GM12878 (cell line): ENCODE measurements at regions not wholly inside any gene's neighbourhood (a gene's known extent, or its start where the extent isn't known, plus 50 kb on each side); places are given as distances from the start of the nearest gene placed in this dataset.

ENCODE experiments used
- CEBPB ChIP-seq, 2 experiments: fragments of 150-350 bp in 1 of 2; IDR thresholded peaks; 2 replicates each; pipeline ENCODE4 v1.6.1; 2012 to 2014; ENCODE audit warnings: low read depth in 2 of 2, low read length in 2 of 2, borderline replicate concordance in 1 of 2, inconsistent platforms in 1 of 2
- CTCF ChIP-seq, 3 experiments: IDR thresholded peaks in 2 of 3; conservative IDR thresholded peaks in 1 of 3; 2 replicates each; pipeline ENCODE4 v1.5.1; 2011; ENCODE audit warnings: low read depth in 3 of 3, low read length in 3 of 3, mild to moderate bottlenecking in 3 of 3, control low read depth in 2 of 3, moderate library complexity in 2 of 3, inconsistent platforms in 1 of 3, mixed read lengths in 1 of 3; ENCODE audit not compliant: control insufficient read depth in 2 of 3, insufficient read depth in 1 of 3; ENCODE audit errors: extremely low read depth in 1 of 3
- ESRRA ChIP-seq: IDR thresholded peaks from 2 replicates; pipeline ENCODE4 v1.6.1; 2012; ENCODE audit warnings: mild to moderate bottlenecking, low read length, improper control_type of control experiment
- RELA ChIP-seq: fragments of 450-650 bp; IDR thresholded peaks from 2 replicates; pipeline ENCODE4 v1.8.0; 2014; ENCODE audit warnings: borderline replicate concordance; ENCODE audit not compliant: partially characterized antibody

- TF ChIP-seq CTCF (IDR thresholded peaks at IDR 0.05 in 2 of 3, conservative IDR thresholded peaks at IDR 0.05 in 1 of 3; ENCODE audit: control insufficient read depth in 2 of 3, extremely low read depth in 1 of 3, insufficient read depth in 1 of 3, low read depth in 3 of 3, low read length in 3 of 3) (no peak), RELA (no peak), ESRRA (no peak), CEBPB (IDR thresholded peaks at IDR 0.05; ENCODE audit: borderline replicate concordance in 1 of 2, low read depth in 2 of 2, low read length in 2 of 2) (no peak)
Measured at GRCh38 chr3:72190050-72190449, 405.1 kb upstream of the PROK2 start.
